VCaP (cell line): ENCODE measurements at regions not wholly inside any gene's neighbourhood (a gene's known extent, or its start where the extent isn't known, plus 50 kb on each side); places are given as distances from the start of the nearest gene placed in this dataset.

Source experiments
- H3K27ac ChIP-seq: fragments of 450-650 bp; 2 replicates; pipeline ENCODE4 v1.5.1; 2017
- CTCF ChIP-seq: fragments of 450-650 bp; conservative IDR thresholded peaks from 2 replicates; pipeline ENCODE4 v1.5.1; 2017; ENCODE audit warnings: mild to moderate bottlenecking, moderate library complexity

GRCh38 chr4:3369781-3370674, 71.7 kb upstream of the HGFAC start:
- H3K27ac ChIP-seq, result peak overlapping the region; percentile 68
- no peak for TF ChIP-seq CTCF

- no peak for TF ChIP-seq CTCF
- H3K27ac ChIP-seq, result no peak overlapping the region
Observed at GRCh38 chr4:3371033-3372001, 70.5 kb upstream of the HGFAC start.

GRCh38 chr4:3372264-3372932, 69.4 kb upstream of the HGFAC start:
- no peak for TF ChIP-seq CTCF
- no peak overlapping the region for H3K27ac ChIP-seq

GRCh38 chr4:3372933-3373465, 68.8 kb upstream of the HGFAC start:
- no peak for TF ChIP-seq CTCF

DNA sequence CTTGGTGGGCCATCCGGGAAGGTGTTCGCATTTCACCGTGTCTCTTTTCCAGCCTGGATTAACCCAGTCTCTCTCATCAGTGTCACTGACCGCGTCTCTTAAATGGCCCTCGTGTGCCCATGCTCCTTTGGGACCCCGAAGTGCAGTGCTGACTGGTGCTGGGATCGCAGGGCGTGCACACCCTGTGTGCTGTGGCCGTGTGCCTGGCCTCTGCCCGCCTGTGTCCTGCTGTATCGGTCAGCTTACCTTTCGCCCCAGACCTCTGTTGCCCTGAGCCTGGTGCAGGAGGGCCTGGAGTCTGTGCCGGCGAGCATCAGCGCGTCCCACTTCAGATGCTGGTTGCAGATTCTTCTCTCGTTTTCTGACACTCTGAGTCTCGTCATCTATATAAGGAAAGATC, 68.3 kb upstream of the HGFAC start:
- no peak for TF ChIP-seq CTCF
- no peak overlapping the region for H3K27ac ChIP-seq

More at GRCh38 chr4:3372933-3373465, 68.8 kb upstream of the HGFAC start:
- no peak overlapping the region for H3K27ac ChIP-seq

DNA sequence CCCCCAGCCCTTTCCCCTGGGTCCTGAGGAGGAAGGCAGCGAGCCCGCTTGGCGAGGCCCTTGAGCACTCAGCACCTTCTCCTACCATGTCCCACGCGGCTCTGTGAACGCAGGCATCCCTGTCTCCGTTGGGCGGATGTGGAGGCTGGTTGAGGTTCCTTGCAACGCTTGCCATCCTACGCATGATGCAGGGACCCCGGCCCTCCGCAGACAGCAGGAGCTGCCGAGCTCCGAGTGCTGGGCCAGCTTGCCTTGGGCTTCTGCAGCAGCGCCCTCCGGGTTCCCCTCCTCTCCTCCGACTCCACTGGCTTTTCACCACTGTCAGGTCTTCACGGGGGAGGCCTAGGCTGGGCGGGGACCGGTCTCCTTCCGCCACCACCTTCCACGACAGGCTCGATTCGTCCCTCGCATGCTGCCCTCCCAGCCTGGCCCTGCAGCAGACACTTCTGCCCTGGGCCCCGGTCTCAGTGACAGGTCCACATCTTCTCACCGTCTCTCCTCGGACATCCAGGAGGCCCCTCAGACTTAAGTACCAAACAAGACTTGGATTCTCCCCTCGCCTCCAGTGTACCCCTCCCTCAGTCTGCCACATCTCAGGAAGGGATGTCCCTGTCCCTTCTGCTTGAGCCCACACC, 67.6 kb upstream of the HGFAC start:
- no peak for TF ChIP-seq CTCF
- no peak overlapping the region for H3K27ac ChIP-seq
